Caco-2 (cell line): ENCODE measurements at regions not wholly inside any gene's neighbourhood (a gene's known extent, or its start where the extent isn't known, plus 50 kb on each side); places are given as distances from the start of the nearest gene placed in this dataset.

Experiments
- BruUV-seq: library from RNA; stranded (reverse); fragments of 400-500 nt; replicated peaks from 2 replicates; lab custom pipeline; 2021; lab: Mats Ljungman, UMichigan
- CTCF ChIA-PET: fragments of 300-600 bp; sonication (Branson Sonifier 250); formaldehyde crosslinking; loops from one replicate; lab custom pipeline; 2022; ENCODE audit warnings: antibody characterized with exemption; lab: Charles Lee
- POLR2A ChIA-PET: fragments of 300-600 bp; sonication (Branson Sonifier 250); formaldehyde crosslinking; loops from one replicate; lab custom pipeline; 2022; ENCODE audit warnings: antibody characterized with exemption; lab: Charles Lee
- DNase-seq, 2 experiments: peaks; one replicate each; pipeline versions ENCODE4 v3.0.0 to v3.0.0-alpha.2; 2020 to 2022
- H3K27me3 ChIP-seq: replicated peaks from 2 replicates; pipeline ENCODE4 v1.6.0; 2011; ENCODE audit warnings: low read length; ENCODE audit not compliant: control insufficient read depth, insufficient read depth
- H3K36me3 ChIP-seq: 2 replicates; pipeline ENCODE4 v1.5.1; 2011; ENCODE audit warnings: low read length; ENCODE audit not compliant: control insufficient read depth, insufficient read depth
- H3K4me1 ChIP-seq: fragments of 250-450 bp; sonication (Bioruptor Pico); 2 replicates; pipeline ENCODE4 v1.5.1; 2020; ENCODE audit warnings: mild to moderate bottlenecking
- H3K4me3 ChIP-seq: 2 replicates; pipeline ENCODE4 v1.5.1; 2011; ENCODE audit warnings: low read depth, mild to moderate bottlenecking, control low read depth, low read length
- H3K9me3 ChIP-seq: fragments of 250-450 bp; sonication (Bioruptor Pico); 2 replicates; pipeline ENCODE4 v1.5.1; 2020; ENCODE audit warnings: mild to moderate bottlenecking, moderate library complexity
- H3K27ac Mint-ChIP-seq: one replicate; pipeline ENCODE4 v1.8.0; 2022; ENCODE audit warnings: mixed read lengths; ENCODE audit not compliant: unreplicated experiment
- H3K27me3 Mint-ChIP-seq: one replicate; pipeline ENCODE4 v1.8.0; 2022; ENCODE audit warnings: mixed read lengths; ENCODE audit not compliant: insufficient read depth, unreplicated experiment
- H3K36me3 Mint-ChIP-seq: one replicate; pipeline ENCODE4 v1.8.0; 2022; ENCODE audit warnings: mild to moderate bottlenecking, mixed read lengths; ENCODE audit not compliant: insufficient read depth, unreplicated experiment
- H3K4me1 Mint-ChIP-seq: one replicate; pipeline ENCODE4 v1.8.0; 2022; ENCODE audit warnings: low read depth, mixed read lengths; ENCODE audit not compliant: unreplicated experiment
- H3K4me3 Mint-ChIP-seq: one replicate; pipeline ENCODE4 v1.8.0; 2022; ENCODE audit warnings: mild to moderate bottlenecking, moderate library complexity, mixed read lengths; ENCODE audit not compliant: unreplicated experiment
- H3K9me3 Mint-ChIP-seq: one replicate; pipeline ENCODE4 v1.8.0; 2022; ENCODE audit warnings: mixed read lengths; ENCODE audit not compliant: unreplicated experiment
- intact Hi-C: fragments of 100-400 bp; cut with micrococcal nuclease; formaldehyde crosslinking; loops from one replicate; pipeline ENCODE4 v1.10.0; 2022; ENCODE audit not compliant: unreplicated experiment
- TF ChIP-seq, protein P1 (sequence below), 2 experiments: fragments of 200-600 bp in 1 of 2; IDR thresholded peaks; 1 replicate in 1 of 2; 2 replicates in 1 of 2; pipeline versions ENCODE4 v1.5.1 to v1.8.0; 2011 to 2022; ENCODE audit warnings: antibody characterized with exemption in 1 of 2, control low read depth in 1 of 2, inconsistent platforms in 1 of 2, low read depth in 1 of 2, low read length in 1 of 2, mild to moderate bottlenecking in 1 of 2, moderate library complexity in 1 of 2; ENCODE audit not compliant: insufficient read depth in 1 of 2, severe bottlenecking in 1 of 2, unreplicated experiment in 1 of 2

DNA sequence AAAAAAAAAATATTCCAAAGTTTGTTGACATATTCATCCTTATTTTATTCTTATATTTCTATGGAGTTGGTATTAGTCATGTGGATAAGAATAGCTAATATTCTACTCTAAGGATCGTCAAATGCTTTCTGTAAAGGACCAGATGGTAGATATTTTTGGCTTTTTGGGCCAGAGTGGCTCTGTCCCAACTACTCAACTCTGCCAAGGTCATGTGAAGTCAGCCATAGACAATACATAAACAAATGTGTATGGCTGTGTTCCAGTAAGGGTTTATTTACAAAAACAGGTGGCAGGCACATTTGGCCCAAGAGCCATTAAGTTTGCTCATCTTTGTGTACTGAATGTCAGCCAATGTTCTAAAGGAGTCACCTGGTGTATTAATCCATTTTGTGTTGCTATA lies 131.8 kb downstream of the TBX5 start:
- POLR2A ChIA-PET: interaction anchor here (0.7 kb wide), 1 partner anchor 120 kb away, joined by 6 read pairs; no protein-coding TSS in a partner anchor
- Histone ChIP-seq H3K36me3 (no peaks in the 10 kb centered on the region), H3K9me3 (no peaks in the 10 kb centered on the region), H3K4me1 (no peaks in the 10 kb centered on the region), H3K4me3 (no peak overlapping the region), H3K27me3 (no peaks in the 10 kb centered on the region)
- Mint-ChIP-seq H3K36me3 (no peaks in the 10 kb centered on the region), H3K27me3 (peaks cover 11% of the 10 kb centered on the region), H3K4me3 (no peak overlapping the region), H3K27ac (no peak overlapping the region), H3K4me1 (peaks cover 2% of the 10 kb centered on the region), H3K9me3 (no peaks in the 10 kb centered on the region)
- no peak for DNase-seq
- no TSS peak for BruUV-seq
- CTCF ChIA-PET: no interaction called here
- intact Hi-C loops: no loop called here
- TF ChIP-seq, protein P1, sequence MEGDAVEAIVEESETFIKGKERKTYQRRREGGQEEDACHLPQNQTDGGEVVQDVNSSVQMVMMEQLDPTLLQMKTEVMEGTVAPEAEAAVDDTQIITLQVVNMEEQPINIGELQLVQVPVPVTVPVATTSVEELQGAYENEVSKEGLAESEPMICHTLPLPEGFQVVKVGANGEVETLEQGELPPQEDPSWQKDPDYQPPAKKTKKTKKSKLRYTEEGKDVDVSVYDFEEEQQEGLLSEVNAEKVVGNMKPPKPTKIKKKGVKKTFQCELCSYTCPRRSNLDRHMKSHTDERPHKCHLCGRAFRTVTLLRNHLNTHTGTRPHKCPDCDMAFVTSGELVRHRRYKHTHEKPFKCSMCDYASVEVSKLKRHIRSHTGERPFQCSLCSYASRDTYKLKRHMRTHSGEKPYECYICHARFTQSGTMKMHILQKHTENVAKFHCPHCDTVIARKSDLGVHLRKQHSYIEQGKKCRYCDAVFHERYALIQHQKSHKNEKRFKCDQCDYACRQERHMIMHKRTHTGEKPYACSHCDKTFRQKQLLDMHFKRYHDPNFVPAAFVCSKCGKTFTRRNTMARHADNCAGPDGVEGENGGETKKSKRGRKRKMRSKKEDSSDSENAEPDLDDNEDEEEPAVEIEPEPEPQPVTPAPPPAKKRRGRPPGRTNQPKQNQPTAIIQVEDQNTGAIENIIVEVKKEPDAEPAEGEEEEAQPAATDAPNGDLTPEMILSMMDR (IDR thresholded peaks at IDR 0.05; ENCODE audit: insufficient read depth in 1 of 2, low read depth in 1 of 2, low read length in 1 of 2, severe bottlenecking in 1 of 2, unreplicated experiment in 1 of 2): no peak

DNA sequence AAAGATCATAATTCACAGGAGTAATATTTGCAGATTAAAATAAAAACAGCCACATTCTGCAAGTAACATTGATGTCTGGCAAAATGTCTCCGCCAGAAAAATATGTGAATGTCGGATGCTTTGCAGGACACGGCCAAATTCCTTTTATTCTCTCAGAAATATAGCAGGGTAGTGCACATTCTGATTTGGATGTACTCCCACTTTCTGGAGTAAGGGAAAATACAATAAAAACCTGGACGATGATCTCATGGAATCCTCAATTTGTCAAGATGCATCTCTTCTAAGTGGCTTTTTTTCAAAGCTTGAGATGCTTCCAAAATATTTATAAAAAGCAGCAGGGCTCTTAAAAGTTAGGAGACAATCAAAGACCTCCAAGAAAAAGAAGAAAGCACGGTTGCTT lies 133.3 kb downstream of the TBX5 start:
- Mint-ChIP-seq H3K36me3 (no peaks in the 10 kb centered on the region), H3K4me3 (no peak overlapping the region), H3K27me3 (peaks cover 11% of the 10 kb centered on the region), H3K4me1 (no peaks in the 10 kb centered on the region), H3K27ac (no peak overlapping the region), H3K9me3 (no peaks in the 10 kb centered on the region)
- H3K4me1 ChIP-seq: no peaks in the 10 kb centered on the region
- no peaks in the 10 kb centered on the region for H3K9me3 ChIP-seq
- TF ChIP-seq, protein P1 (IDR thresholded peaks at IDR 0.05; ENCODE audit: insufficient read depth in 1 of 2, low read depth in 1 of 2, low read length in 1 of 2, severe bottlenecking in 1 of 2, unreplicated experiment in 1 of 2): no peak
- no peak overlapping the region for H3K4me3 ChIP-seq
- DNase-seq: no peak
- no TSS peak for BruUV-seq
- POLR2A ChIA-PET: no interaction called here
- H3K27me3 ChIP-seq: no peaks in the 10 kb centered on the region
- intact Hi-C loops: no loop called here
- CTCF ChIA-PET: interaction anchor here (1.2 kb wide), 1 partner anchor 236 kb away, joined by 3 read pairs; no protein-coding TSS in a partner anchor
- no peaks in the 10 kb centered on the region for H3K36me3 ChIP-seq

DNA sequence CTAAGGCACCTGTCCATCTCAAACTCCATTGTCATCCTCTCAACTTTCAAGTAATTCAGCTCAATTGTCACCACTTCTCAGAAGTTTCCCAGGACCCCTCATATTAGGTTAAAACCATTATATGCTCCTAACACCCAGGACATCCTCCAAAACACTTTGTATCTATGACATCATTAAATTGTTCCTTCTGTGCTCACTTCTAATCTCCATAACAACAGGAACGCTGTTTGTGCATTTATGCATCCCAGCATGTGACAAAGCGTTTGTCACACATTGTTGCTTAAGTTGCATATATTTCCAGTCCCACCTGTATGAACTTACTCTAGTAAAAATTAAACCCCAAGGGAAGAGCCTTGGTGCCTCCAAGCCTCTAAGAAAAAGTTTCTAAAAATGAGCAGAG lies 133.9 kb downstream of the TBX5 start:
- Mint-ChIP-seq H3K4me1 (no peaks in the 10 kb centered on the region), H3K4me3 (no peak overlapping the region), H3K9me3 (no peaks in the 10 kb centered on the region), H3K36me3 (no peaks in the 10 kb centered on the region), H3K27ac (no peak overlapping the region), H3K27me3 (peaks cover 11% of the 10 kb centered on the region)
- BruUV-seq: no TSS peak
- CTCF ChIA-PET: interaction anchor here (1.2 kb wide), 1 partner anchor 237 kb away, joined by 3 read pairs; no protein-coding TSS in a partner anchor
- POLR2A ChIA-PET: no interaction called here
- TF ChIP-seq, protein P1 (IDR thresholded peaks at IDR 0.05; ENCODE audit: insufficient read depth in 1 of 2, low read depth in 1 of 2, low read length in 1 of 2, severe bottlenecking in 1 of 2, unreplicated experiment in 1 of 2): no peak
- H3K27me3 ChIP-seq: no peaks in the 10 kb centered on the region
- no peaks in the 10 kb centered on the region for H3K4me1 ChIP-seq
- H3K4me3 ChIP-seq: no peak overlapping the region
- H3K36me3 ChIP-seq: no peaks in the 10 kb centered on the region
- intact Hi-C loops: no loop called here
- no peak for DNase-seq
- H3K9me3 ChIP-seq: no peaks in the 10 kb centered on the region
